ENCODE measurements at regions not wholly inside any gene's neighbourhood (a gene's known extent, or its start where the extent isn't known, plus 50 kb on each side); places are given as distances from the start of the nearest gene placed in this dataset.

GRCh38 chr3:41144631-41145030 lies 54.7 kb upstream of the CTNNB1 start:
- ATAC-seq = no peak
- Mint-ChIP-seq H3K36me3 (peaks cover 0 to 10% (median 0%) of the 10 kb centered on the region in 5 donors), H3K9me3 (peaks cover 1 to 18% (median 10%) of the 10 kb centered on the region in 11 donors), H3K4me1 (peaks cover 0 to 6% (median 0%) of the 10 kb centered on the region in 7 donors), H3K27me3 (peaks cover 0 to 9% (median 0%) of the 10 kb centered on the region in 5 donors), H3K27ac (no peak overlapping the region), H3K4me3 (no peak overlapping the region)
- Histone ChIP-seq H3K27ac (ENCODE audit: low read depth, low read length) (no peak overlapping the region), H3K4me3 (ENCODE audit: low read length) (no peak overlapping the region), H3K4me1 (ENCODE audit: control insufficient read depth in 2 of 2, insufficient read depth in 2 of 2, low read length in 2 of 2) (no peaks in the 10 kb centered on the region), H3K36me3 (ENCODE audit: control insufficient read depth in 2 of 3, insufficient read depth in 3 of 3, low read length in 3 of 3) (no peaks in the 10 kb centered on the region), H3K27me3 (ENCODE audit: control insufficient read depth in 2 of 2, insufficient read depth in 2 of 2, low read length in 2 of 2) (no peaks in the 10 kb centered on the region), H3K9me3 (ENCODE audit: control insufficient read depth in 2 of 3, low read length in 3 of 3) (peaks cover 0 to 3% (median 0%) of the 10 kb centered on the region in 3 experiments)
- intact Hi-C loops (cut with micrococcal nuclease) = no loop called here
- no peak for DNase-seq
- POLR2A ChIA-PET = interaction anchor here (0.7 kb wide), 1 partner anchor 58 kb away, joined by 3 read pairs; no protein-coding TSS in a partner anchor
- CTCF ChIA-PET = no interaction called here

DNA sequence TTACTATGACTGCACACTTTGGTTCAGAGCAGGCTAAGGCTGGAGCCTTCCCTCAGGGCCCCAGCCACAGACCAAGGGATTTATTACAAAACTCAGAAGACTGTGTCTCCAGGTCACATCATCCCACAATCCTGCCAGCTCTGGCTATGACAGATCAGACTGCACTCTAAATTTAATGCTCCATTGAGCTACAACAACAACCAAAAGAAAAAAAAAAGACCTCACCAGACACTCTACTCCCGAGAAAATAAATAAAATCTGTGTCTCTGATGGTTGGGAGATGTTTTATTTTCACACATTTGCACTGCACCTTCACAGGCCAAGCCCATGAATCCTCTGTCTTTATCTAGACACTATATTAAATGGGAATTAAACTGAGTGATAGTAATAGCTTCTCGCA lies 50.8 kb upstream of the CTNNB1 start:
- ChIA-PET CTCF (no interaction called here), POLR2A (no interaction called here)
- no peaks in the 10 kb centered on the region for H3K27me3 ChIP-seq (ENCODE audit: control insufficient read depth in 2 of 2, insufficient read depth in 2 of 2, low read length in 2 of 2)
- Mint-ChIP-seq H3K4me1 (peaks cover 0 to 3% (median 0%) of the 10 kb centered on the region in 7 donors), H3K36me3 (peaks cover 0 to 10% (median 0%) of the 10 kb centered on the region in 5 donors), H3K27me3 (peaks cover 0 to 3% (median 0%) of the 10 kb centered on the region in 5 donors), H3K27ac (no peak overlapping the region), H3K9me3 (peaks cover 1 to 18% (median 10%) of the 10 kb centered on the region in 11 donors), H3K4me3 (no peak overlapping the region)
- H3K9me3 ChIP-seq (ENCODE audit: control insufficient read depth in 2 of 3, low read length in 3 of 3) = peaks cover 0 to 3% (median 0%) of the 10 kb centered on the region in 3 experiments
- H3K4me1 ChIP-seq (ENCODE audit: control insufficient read depth in 2 of 2, insufficient read depth in 2 of 2, low read length in 2 of 2) = no peaks in the 10 kb centered on the region
- no peak for DNase-seq
- H3K36me3 ChIP-seq (ENCODE audit: control insufficient read depth in 2 of 3, insufficient read depth in 3 of 3, low read length in 3 of 3) = no peaks in the 10 kb centered on the region
- ATAC-seq = no peak
- intact Hi-C loops (cut with micrococcal nuclease) = no loop called here
- no peak overlapping the region for H3K4me3 ChIP-seq (ENCODE audit: low read length)
- H3K27ac ChIP-seq (ENCODE audit: low read depth, low read length) = no peak overlapping the region

GRCh38 chr3:41148901-41149300 lies 50.4 kb upstream of the CTNNB1 start:
- peaks cover 0 to 10% (median 0%) of the 10 kb centered on the region in 5 donors for H3K36me3 Mint-ChIP-seq
- H3K4me1 Mint-ChIP-seq = peaks cover 0 to 3% (median 0%) of the 10 kb centered on the region in 7 donors
- H3K27ac Mint-ChIP-seq = no peak overlapping the region
- intact Hi-C loops (cut with micrococcal nuclease) = no loop called here
- Histone ChIP-seq H3K9me3 (ENCODE audit: control insufficient read depth in 2 of 3, low read length in 3 of 3) (peaks cover 0 to 3% (median 0%) of the 10 kb centered on the region in 3 experiments), H3K27ac (ENCODE audit: low read depth, low read length) (no peak overlapping the region), H3K36me3 (ENCODE audit: control insufficient read depth in 2 of 3, insufficient read depth in 3 of 3, low read length in 3 of 3) (no peaks in the 10 kb centered on the region), H3K4me3 (ENCODE audit: low read length) (no peak overlapping the region), H3K4me1 (ENCODE audit: control insufficient read depth in 2 of 2, insufficient read depth in 2 of 2, low read length in 2 of 2) (no peaks in the 10 kb centered on the region), H3K27me3 (ENCODE audit: control insufficient read depth in 2 of 2, insufficient read depth in 2 of 2, low read length in 2 of 2) (no peaks in the 10 kb centered on the region)
- CTCF ChIA-PET = no interaction called here
- POLR2A ChIA-PET = no interaction called here
- H3K9me3 Mint-ChIP-seq = peaks cover 1 to 18% (median 10%) of the 10 kb centered on the region in 11 donors
- no peak for ATAC-seq
- DNase-seq = no peak
- peaks cover 0 to 2% (median 0%) of the 10 kb centered on the region in 5 donors for H3K27me3 Mint-ChIP-seq
- H3K4me3 Mint-ChIP-seq = no peak overlapping the region
